ENCODE measurements at regions not wholly inside any gene's neighbourhood (a gene's known extent, or its start where the extent isn't known, plus 50 kb on each side); places are given as distances from the start of the nearest gene placed in this dataset.

GRCh38 chr10:106439366-106439765 lies 725.1 kb downstream of the SORCS1 start:
- no peak overlapping the region for H3K27ac Mint-ChIP-seq
- H3K36me3 Mint-ChIP-seq (ENCODE audit: low read depth): no peaks in the 10 kb centered on the region
- H3K4me3 Mint-ChIP-seq: no peak overlapping the region
- H3K27me3 Mint-ChIP-seq: no peaks in the 10 kb centered on the region
- H3K9me3 Mint-ChIP-seq: no peaks in the 10 kb centered on the region
- no peak for ATAC-seq (replicated peaks)
- H3K4me1 Mint-ChIP-seq: no peaks in the 10 kb centered on the region

GRCh38 chr10:106438386-106438785 lies 726.1 kb downstream of the SORCS1 start:
- Mint-ChIP-seq H3K36me3 (ENCODE audit: low read depth) (no peaks in the 10 kb centered on the region), H3K27me3 (no peaks in the 10 kb centered on the region), H3K27ac (no peak overlapping the region), H3K9me3 (no peaks in the 10 kb centered on the region), H3K4me1 (no peaks in the 10 kb centered on the region), H3K4me3 (no peak overlapping the region)
- no peak for ATAC-seq (replicated peaks)

GRCh38 chr10:106436123-106436715 lies 728.3 kb downstream of the SORCS1 start:
- H3K9me3 Mint-ChIP-seq: no peaks in the 10 kb centered on the region
- no peak overlapping the region for H3K4me3 Mint-ChIP-seq
- H3K36me3 Mint-ChIP-seq (ENCODE audit: low read depth): no peaks in the 10 kb centered on the region
- H3K27me3 Mint-ChIP-seq: no peaks in the 10 kb centered on the region
- H3K4me1 Mint-ChIP-seq: no peaks in the 10 kb centered on the region
- no peak overlapping the region for H3K27ac Mint-ChIP-seq
- no peak for ATAC-seq (replicated peaks)

DNA sequence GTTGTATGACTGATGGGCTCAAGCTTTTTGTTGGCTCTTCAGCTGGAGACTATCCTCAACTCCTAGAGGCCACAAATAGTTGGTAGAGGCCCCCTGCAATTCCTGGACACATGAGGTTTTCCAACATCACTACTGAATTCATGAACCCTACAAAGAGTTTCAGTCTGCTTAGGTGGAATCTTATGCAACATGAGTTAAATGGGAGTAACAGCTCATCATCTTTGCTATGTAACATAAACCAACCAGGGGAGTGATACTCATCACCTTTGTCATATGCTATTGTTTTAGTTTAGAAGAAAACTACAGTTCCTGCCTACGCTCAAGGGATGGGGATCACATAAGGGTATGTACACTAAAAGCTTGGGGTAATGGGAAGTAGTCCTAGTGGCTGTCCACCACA lies 729.4 kb downstream of the SORCS1 start:
- H3K4me1 Mint-ChIP-seq: no peaks in the 10 kb centered on the region
- no peak overlapping the region for H3K27ac Mint-ChIP-seq
- no peaks in the 10 kb centered on the region for H3K36me3 Mint-ChIP-seq (ENCODE audit: low read depth)
- H3K27me3 Mint-ChIP-seq: no peaks in the 10 kb centered on the region
- no peak overlapping the region for H3K4me3 Mint-ChIP-seq
- no peaks in the 10 kb centered on the region for H3K9me3 Mint-ChIP-seq
- ATAC-seq (replicated peaks): no peak

DNA sequence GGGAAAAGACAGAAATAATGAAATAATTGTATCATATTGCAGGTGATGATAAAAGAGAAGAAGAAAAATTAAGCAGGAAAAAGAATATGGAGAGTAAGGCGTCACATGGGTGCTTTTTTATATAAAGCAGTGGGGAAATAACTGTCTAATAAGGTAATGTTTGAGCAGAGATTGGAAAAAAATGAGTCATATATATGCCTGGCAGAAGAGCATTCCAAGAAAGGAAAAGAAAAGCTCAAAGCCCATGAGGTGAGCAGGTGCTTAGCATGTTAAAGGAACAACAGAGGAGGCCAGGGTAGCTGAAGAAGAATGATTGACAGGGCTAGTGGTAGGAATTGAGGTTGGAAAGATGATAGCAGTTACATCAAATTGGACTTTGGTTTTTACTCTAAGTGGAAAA lies 739.5 kb downstream of the SORCS1 start:
- H3K9me3 Mint-ChIP-seq: peaks cover 13% of the 10 kb centered on the region
- H3K4me1 Mint-ChIP-seq: no peaks in the 10 kb centered on the region
- no peak overlapping the region for H3K27ac Mint-ChIP-seq
- no peak for ATAC-seq (replicated peaks)
- no peaks in the 10 kb centered on the region for H3K27me3 Mint-ChIP-seq
- H3K36me3 Mint-ChIP-seq (ENCODE audit: low read depth): no peaks in the 10 kb centered on the region
- H3K4me3 Mint-ChIP-seq: no peak overlapping the region

GRCh38 chr10:106424054-106424453 lies 740.5 kb downstream of the SORCS1 start:
- ATAC-seq (replicated peaks): no peak
- Mint-ChIP-seq H3K9me3 (peaks cover 7% of the 10 kb centered on the region), H3K36me3 (ENCODE audit: low read depth) (no peaks in the 10 kb centered on the region), H3K27ac (no peak overlapping the region), H3K27me3 (no peaks in the 10 kb centered on the region), H3K4me1 (no peaks in the 10 kb centered on the region), H3K4me3 (no peak overlapping the region)

DNA sequence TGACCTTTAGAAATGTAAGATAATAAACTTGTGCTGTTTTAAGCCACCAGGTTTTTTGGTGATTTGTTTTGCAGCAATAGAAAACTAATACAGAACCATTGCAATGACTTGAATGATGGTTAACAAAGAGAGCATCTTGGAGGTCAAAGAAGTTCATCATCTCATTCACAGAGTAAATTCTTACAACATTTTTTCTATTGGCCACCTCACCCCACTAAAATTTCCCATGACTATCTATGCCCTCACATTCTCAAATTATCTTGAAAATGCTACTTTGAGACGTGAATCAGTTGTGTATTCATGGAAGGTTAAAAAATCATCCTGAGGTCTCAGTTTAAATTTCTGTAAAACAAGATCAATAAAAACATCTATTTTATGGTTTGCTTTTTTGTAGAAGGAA lies 754.2 kb downstream of the SORCS1 start:
- Mint-ChIP-seq H3K27me3 (no peaks in the 10 kb centered on the region), H3K4me3 (no peak overlapping the region), H3K27ac (no peak overlapping the region), H3K36me3 (ENCODE audit: low read depth) (no peaks in the 10 kb centered on the region), H3K4me1 (no peaks in the 10 kb centered on the region), H3K9me3 (peaks cover 4% of the 10 kb centered on the region)
- no peak for ATAC-seq (replicated peaks)

DNA sequence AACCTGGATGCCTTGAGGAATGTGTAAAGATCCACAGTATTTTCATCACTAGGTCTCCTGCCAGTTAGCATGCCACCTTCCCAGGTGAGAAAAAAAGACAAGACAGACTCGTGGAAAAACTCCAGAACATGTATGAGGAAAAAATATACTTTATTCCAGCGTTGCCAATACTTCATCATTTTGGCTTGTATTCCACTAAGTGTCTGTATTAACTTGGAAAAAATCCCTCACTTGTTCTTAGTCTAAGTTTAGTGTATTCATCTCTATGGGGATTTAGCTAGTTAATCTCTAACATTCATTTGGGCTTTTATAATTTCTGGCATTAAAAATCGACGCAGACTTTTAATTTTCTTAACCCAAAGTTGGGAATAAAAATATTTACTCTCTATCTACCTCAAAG lies 759.4 kb downstream of the SORCS1 start:
- Mint-ChIP-seq H3K4me3 (no peak overlapping the region), H3K9me3 (no peaks in the 10 kb centered on the region), H3K4me1 (no peaks in the 10 kb centered on the region), H3K27me3 (no peaks in the 10 kb centered on the region), H3K36me3 (ENCODE audit: low read depth) (no peaks in the 10 kb centered on the region), H3K27ac (no peak overlapping the region)
- no peak for ATAC-seq (replicated peaks)

DNA sequence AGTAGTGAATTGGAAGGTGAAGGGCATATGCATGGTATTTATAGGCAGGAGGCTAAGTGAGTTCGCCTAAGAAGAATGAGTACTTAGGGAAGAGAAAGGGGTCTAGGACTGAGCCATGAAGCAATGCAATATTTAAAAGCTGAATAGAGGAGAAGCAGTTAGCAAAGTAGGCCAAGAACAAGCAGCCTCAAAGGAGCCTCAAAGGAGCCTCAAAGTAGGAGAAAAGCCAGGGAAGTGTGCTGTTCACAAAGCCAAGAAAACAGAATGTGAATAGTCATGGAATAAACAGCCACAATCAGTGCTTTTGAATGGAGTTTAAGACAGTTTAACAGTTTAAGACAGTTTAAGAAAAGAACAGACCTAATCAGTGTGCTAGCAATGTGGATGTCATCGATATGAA lies 762.0 kb downstream of the SORCS1 start:
- no peak for ATAC-seq (replicated peaks)
- Mint-ChIP-seq H3K4me1 (no peaks in the 10 kb centered on the region), H3K36me3 (ENCODE audit: low read depth) (no peaks in the 10 kb centered on the region), H3K4me3 (no peak overlapping the region), H3K27me3 (no peaks in the 10 kb centered on the region), H3K9me3 (peaks cover 5% of the 10 kb centered on the region), H3K27ac (no peak overlapping the region)

DNA sequence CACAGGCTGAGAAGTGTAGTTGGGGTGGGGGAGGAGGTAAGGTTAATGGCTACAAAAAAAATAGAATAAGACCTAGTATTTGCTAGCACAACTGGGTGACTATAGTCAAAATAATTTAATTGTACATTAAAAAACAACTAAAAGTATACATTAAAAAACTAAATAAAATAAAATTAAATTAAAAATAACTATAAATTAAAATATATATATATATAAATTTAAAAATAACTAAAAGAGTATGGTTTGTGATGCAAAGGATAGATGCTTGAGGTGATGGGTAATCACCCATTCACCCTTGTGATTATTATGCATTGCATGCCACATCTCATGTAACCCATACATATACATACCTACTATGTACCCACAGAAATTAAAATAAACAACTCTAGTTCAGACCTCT lies 762.5 kb downstream of the SORCS1 start:
- Mint-ChIP-seq H3K36me3 (ENCODE audit: low read depth) (no peaks in the 10 kb centered on the region), H3K4me3 (no peak overlapping the region), H3K27me3 (no peaks in the 10 kb centered on the region), H3K9me3 (peaks cover 5% of the 10 kb centered on the region), H3K4me1 (no peaks in the 10 kb centered on the region), H3K27ac (no peak overlapping the region)
- ATAC-seq (replicated peaks): no peak

DNA sequence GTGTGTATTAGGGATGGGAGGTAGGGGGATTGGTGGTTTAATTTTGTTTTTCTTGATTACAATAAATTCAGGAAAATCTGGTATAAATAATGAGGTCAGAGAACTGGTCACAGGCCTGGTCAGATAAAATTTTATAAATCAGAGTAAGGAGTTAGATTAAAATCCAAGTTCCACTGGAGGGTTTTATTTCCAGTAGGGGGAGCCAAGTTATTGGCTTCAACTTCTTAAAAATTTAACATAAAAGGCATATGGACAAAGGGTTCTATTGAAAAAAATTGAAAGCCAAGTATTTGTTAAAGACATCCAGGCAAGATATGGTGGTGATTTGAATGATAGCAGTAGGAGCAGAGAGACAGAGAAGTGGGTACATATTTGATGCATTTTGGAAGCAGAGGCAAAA lies 763.3 kb downstream of the SORCS1 start:
- no peak overlapping the region for H3K4me3 Mint-ChIP-seq
- peaks cover 5% of the 10 kb centered on the region for H3K9me3 Mint-ChIP-seq
- no peak for ATAC-seq (replicated peaks)
- no peaks in the 10 kb centered on the region for H3K4me1 Mint-ChIP-seq
- no peak overlapping the region for H3K27ac Mint-ChIP-seq
- H3K27me3 Mint-ChIP-seq: no peaks in the 10 kb centered on the region
- H3K36me3 Mint-ChIP-seq (ENCODE audit: low read depth): no peaks in the 10 kb centered on the region

DNA sequence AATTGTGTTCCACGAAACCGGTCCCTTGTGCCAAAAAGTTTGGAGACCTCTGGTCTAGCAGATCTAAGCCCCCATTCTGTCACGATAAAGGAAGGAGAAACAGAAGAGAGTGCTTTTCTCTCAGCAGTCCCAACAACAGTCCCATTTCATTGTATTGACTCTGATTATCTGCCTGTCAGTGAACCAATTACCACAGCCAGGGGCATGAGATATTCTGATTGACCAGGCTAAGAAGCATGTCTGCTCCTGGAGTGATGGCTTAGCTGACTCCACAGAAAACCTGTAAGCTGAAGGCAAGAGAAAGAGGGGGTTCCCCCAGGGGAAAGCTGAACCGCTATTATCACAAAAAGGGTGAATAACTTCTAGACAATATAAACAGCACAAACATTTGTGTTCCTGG lies 765.4 kb downstream of the SORCS1 start:
- no peak overlapping the region for H3K4me3 Mint-ChIP-seq
- no peak for ATAC-seq (replicated peaks)
- H3K36me3 Mint-ChIP-seq (ENCODE audit: low read depth): no peaks in the 10 kb centered on the region
- peaks cover 5% of the 10 kb centered on the region for H3K9me3 Mint-ChIP-seq
- H3K27ac Mint-ChIP-seq: no peak overlapping the region
- no peaks in the 10 kb centered on the region for H3K27me3 Mint-ChIP-seq
- H3K4me1 Mint-ChIP-seq: no peaks in the 10 kb centered on the region

DNA sequence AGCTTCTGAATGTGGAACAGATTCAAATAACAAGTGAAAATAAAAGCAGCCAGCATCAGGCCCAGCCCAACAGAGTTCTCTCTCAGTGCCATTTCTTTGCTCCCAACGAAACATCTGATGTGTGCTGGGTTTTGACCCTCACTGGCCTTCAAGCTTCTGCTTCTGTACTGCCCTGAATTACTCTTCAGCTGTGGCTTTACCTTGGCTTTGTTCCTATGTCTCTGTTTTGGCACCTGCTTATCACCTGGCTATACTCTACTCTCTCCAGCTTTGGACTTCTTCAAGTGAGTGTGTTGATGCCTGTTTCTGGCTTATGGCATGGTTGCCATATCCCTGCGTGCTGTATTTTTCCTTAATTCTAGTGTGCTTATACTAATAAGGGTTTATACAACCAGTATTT lies 768.3 kb downstream of the SORCS1 start:
- no peaks in the 10 kb centered on the region for H3K4me1 Mint-ChIP-seq
- H3K27ac Mint-ChIP-seq: no peak overlapping the region
- peaks cover 5% of the 10 kb centered on the region for H3K9me3 Mint-ChIP-seq
- no peaks in the 10 kb centered on the region for H3K27me3 Mint-ChIP-seq
- H3K36me3 Mint-ChIP-seq (ENCODE audit: low read depth): no peaks in the 10 kb centered on the region
- no peak overlapping the region for H3K4me3 Mint-ChIP-seq
- no peak for ATAC-seq (replicated peaks)

DNA sequence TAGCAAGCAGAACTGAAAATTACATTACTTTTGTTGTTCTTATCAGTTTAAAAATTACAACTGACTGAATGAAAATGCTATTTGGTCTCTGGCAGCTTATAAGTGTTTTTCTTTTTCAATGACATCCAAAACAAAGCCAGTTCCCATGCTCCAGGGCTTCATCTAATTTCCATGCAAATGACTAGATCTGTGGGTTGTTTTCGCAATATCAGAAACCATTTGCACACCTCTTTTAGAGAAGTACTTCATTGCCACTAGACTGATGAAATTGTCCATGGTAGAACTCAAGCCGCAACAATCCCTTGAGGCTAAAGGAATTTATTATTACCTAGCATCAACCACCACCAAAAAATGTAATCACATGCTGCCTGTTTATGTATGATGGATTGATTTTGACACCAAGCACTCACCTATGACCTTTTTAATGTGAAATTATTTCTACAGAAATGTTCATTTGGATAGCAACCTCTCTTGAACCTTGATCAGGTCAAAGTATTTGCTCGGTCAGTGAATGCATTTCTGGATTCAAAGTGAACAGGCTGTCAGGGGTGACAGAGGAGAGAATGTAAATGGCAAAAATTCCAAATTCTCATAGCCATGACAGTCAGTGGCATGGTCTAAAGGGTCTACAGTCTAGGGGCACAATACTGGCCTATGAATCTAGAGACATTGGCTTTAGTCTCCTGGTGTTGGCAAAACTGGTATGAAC lies 769.3 kb downstream of the SORCS1 start:
- Mint-ChIP-seq H3K4me3 (no peak overlapping the region), H3K27ac (no peak overlapping the region), H3K36me3 (ENCODE audit: low read depth) (no peaks in the 10 kb centered on the region), H3K4me1 (no peaks in the 10 kb centered on the region), H3K9me3 (peaks cover 5% of the 10 kb centered on the region), H3K27me3 (no peaks in the 10 kb centered on the region)
- ATAC-seq (replicated peaks): no peak

DNA sequence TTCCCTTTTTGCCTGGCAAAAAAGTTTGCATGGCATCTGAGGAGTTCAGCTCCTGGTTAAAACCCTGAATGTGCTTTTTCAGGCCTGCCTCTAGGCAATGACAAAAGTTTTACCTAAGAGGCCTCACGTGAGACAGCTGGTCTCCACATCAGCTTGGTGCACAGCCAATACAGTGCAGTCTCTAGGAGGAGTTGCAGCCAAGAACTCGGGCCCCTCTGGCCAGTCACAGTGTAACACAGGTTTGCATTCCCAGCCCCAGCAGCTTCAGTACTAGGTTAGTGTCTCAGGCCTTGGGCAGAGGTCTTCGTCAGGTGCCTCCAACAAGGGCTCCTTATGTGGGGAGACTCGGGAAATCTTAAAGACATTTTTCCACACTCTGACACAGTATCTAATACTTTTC lies 771.7 kb downstream of the SORCS1 start:
- no peaks in the 10 kb centered on the region for H3K4me1 Mint-ChIP-seq
- ATAC-seq (replicated peaks): no peak
- H3K9me3 Mint-ChIP-seq: no peaks in the 10 kb centered on the region
- no peaks in the 10 kb centered on the region for H3K36me3 Mint-ChIP-seq (ENCODE audit: low read depth)
- no peak overlapping the region for H3K27ac Mint-ChIP-seq
- H3K4me3 Mint-ChIP-seq: no peak overlapping the region
- H3K27me3 Mint-ChIP-seq: no peaks in the 10 kb centered on the region

- no peak overlapping the region for H3K27ac Mint-ChIP-seq
- ATAC-seq (replicated peaks): no peak
- H3K4me3 Mint-ChIP-seq: no peak overlapping the region
- H3K36me3 Mint-ChIP-seq (ENCODE audit: low read depth): no peaks in the 10 kb centered on the region
- peaks cover 4% of the 10 kb centered on the region for H3K9me3 Mint-ChIP-seq
- no peaks in the 10 kb centered on the region for H3K27me3 Mint-ChIP-seq
- H3K4me1 Mint-ChIP-seq: no peaks in the 10 kb centered on the region
Measured at GRCh38 chr10:106387063-106387462, 777.4 kb downstream of the SORCS1 start.
